Activated CD4-positive, alpha-beta memory T cell treated with anti-CD3 and anti-CD28 coated beads, Interleukin-2, amount 10 ng/mL, durations not matched to agents 7 days and 5 days (primary cell): ENCODE measurements at regions not wholly inside any gene's neighbourhood (a gene's known extent, or its start where the extent isn't known, plus 50 kb on each side); places are given as distances from the start of the nearest gene placed in this dataset.
"Not testable (repeated sequence)": the region's sequence is repeated elsewhere in the genome, so short reads cannot be mapped to it uniquely, and the experiment has no call there.

Source experiments
- CTCF ChIA-PET: fragments of 350-600 bp; sonication (Branson Sonifier 250); formaldehyde crosslinking; loops from one replicate; lab custom pipeline; 2021; ENCODE audit warnings: antibody characterized with exemption, inconsistent platforms; lab: Charles Lee
- POLR2A ChIA-PET: fragments of 350-600 bp; sonication (Branson Sonifier 250); formaldehyde crosslinking; loops from one replicate; lab custom pipeline; 2021; ENCODE audit warnings: antibody characterized with exemption; lab: Charles Lee
- DNase-seq: peaks from one replicate; pipeline ENCODE4 v3.0.0-alpha.2; 2020
- H3K27ac Mint-ChIP-seq: one replicate; pipeline ENCODE4 v1.8.0; 2021; ENCODE audit warnings: mild to moderate bottlenecking, mixed read lengths
- H3K27me3 Mint-ChIP-seq: one replicate; pipeline ENCODE4 v1.8.0; 2021; ENCODE audit warnings: mixed read lengths
- H3K36me3 Mint-ChIP-seq: one replicate; pipeline ENCODE4 v1.8.0; 2021; ENCODE audit warnings: low read depth, mixed read lengths
- H3K4me1 Mint-ChIP-seq: one replicate; pipeline ENCODE4 v1.8.0; 2021; ENCODE audit warnings: mixed read lengths
- H3K4me3 Mint-ChIP-seq: one replicate; pipeline ENCODE4 v1.8.0; 2021; ENCODE audit warnings: mild to moderate bottlenecking, mixed read lengths
- H3K9me3 Mint-ChIP-seq: one replicate; pipeline ENCODE4 v1.8.0; 2021; ENCODE audit warnings: mixed read lengths

DNA sequence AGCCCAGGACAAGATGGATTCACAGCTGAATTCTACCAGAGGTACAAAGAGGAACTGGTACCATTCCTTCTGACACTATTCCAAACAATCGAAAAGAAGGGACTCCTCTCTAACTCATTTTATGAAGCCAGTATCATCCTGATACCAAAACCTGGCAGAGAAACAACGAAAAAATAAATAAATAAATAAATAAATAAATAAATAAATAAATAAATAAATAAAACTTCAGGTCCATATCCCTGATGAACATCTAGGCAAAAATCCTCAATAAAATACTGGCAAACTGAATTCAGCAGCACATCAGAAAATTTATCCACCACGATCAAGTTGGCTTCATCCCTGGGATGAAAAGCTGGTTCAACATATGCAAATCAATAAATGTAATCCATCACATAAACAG, 1272.1 kb downstream of the FAM133A start:
- H3K36me3 Mint-ChIP-seq, H3K4me1 Mint-ChIP-seq, H3K9me3 Mint-ChIP-seq, H3K27ac Mint-ChIP-seq, H3K27me3 Mint-ChIP-seq, H3K4me3 Mint-ChIP-seq, DNase-seq, POLR2A ChIA-PET, CTCF ChIA-PET: not testable (repeated sequence)

DNA sequence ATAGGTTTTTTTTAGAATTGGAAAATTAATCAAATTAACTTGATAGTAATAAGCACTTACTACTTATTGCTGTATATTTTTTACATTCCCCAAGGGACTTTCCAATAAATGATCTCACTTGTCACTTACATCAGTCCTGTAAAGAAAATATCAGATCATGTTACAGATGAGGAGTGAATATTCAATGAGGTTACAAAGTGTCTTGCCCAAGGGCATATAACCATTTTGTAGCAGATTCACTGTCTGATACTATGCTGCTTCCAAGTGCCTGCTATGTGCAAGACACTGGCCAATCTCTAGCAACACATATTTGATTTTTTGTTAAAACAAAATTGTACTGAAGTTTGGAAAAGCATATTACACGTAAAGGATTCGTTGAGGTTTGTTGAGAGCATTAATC, 1287.7 kb downstream of the FAM133A start:
- POLR2A ChIA-PET: no interaction called here
- H3K27ac Mint-ChIP-seq: no peak overlapping the region
- peaks cover 4% of the 10 kb centered on the region for H3K9me3 Mint-ChIP-seq
- no peak overlapping the region for H3K4me3 Mint-ChIP-seq
- no peaks in the 10 kb centered on the region for H3K27me3 Mint-ChIP-seq
- no peaks in the 10 kb centered on the region for H3K4me1 Mint-ChIP-seq
- CTCF ChIA-PET: no interaction called here
- no peaks in the 10 kb centered on the region for H3K36me3 Mint-ChIP-seq
- no peak for DNase-seq

DNA sequence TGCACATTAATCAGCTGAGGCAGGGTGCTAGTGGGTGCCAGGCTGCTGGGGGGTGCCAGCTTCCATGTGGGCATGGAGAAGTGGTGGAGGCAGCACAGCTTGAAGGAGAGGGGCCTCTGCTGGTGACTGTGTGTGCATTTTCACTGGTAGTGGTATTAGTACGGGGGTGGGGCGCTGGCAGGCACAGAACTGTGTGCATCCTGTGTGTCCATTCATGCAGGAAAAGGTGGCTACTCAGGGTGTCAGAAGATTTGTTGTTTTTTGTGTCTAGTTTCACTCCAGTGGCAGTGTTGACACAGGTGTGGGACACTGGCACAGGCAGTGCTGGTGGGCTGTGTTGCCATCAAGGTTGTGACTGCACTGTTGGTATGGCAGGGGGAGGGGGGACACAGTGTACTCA, 1303.6 kb downstream of the FAM133A start:
- POLR2A ChIA-PET: no interaction called here
- Mint-ChIP-seq H3K27me3 (no peaks in the 10 kb centered on the region), H3K4me1 (no peaks in the 10 kb centered on the region), H3K27ac (no peak overlapping the region), H3K4me3 (no peak overlapping the region), H3K9me3 (peaks cover 2% of the 10 kb centered on the region), H3K36me3 (no peaks in the 10 kb centered on the region)
- no peak for DNase-seq
- CTCF ChIA-PET: no interaction called here

DNA sequence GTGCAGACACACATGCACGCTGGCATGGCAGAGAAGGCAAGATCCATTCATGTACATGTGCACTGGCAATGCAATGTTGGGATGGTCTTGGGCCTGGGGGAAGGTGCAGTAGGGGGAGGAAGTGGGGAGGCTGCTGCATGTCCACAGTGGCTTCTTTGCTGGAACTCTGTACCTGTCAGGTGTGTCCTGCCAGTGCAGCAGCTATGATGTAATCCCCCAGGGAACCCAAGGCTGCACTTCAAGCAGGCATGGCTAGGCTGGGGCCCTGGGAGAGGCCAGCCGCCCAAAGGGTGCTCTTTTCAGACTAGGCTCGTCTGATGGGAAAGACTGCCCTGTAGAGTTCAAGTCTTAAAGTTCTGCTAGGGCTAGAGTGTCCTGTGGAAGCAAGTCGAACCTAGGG, 1304.0 kb downstream of the FAM133A start:
- Mint-ChIP-seq H3K4me1 (no peaks in the 10 kb centered on the region), H3K9me3 (peaks cover 2% of the 10 kb centered on the region), H3K36me3 (no peaks in the 10 kb centered on the region), H3K27ac (no peak overlapping the region), H3K27me3 (no peaks in the 10 kb centered on the region), H3K4me3 (no peak overlapping the region)
- DNase-seq: no peak
- POLR2A ChIA-PET: no interaction called here
- CTCF ChIA-PET: no interaction called here
